Fibroblast of skin of left quadriceps (primary cell): ENCODE measurements at regions not wholly inside any gene's neighbourhood (a gene's known extent, or its start where the extent isn't known, plus 50 kb on each side); places are given as distances from the start of the nearest gene placed in this dataset.
"Not testable (repeated sequence)": the region's sequence is repeated elsewhere in the genome, so short reads cannot be mapped to it uniquely, and the experiment has no call there.

Source experiments
- DNase-seq, 2 experiments: peaks; one replicate each; pipeline ENCODE4 v3.0.0-alpha.2; 2013; ENCODE audit warnings: low read depth in 2 of 2

DNA sequence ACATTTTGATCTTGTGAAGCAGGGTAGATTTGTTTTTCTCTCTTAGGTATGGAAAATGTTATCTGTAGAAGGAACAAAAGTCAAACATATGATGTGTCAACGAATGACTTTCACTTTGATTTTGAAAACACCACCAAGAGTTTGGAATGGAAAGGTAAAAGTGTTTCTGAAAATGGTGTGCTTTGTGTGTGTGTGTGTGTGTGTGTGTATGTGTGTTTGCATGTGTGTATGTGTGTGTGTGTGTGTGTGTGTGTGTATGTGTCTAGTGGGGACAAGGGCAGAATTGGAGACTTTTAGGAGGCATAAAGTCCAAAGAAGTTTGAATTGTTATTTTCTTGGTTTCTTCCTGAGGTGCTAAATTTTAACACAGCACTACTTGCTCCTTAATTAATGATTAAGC, 115.4 kb upstream of the PRKCQ start:
- DNase-seq = no peak

DNA sequence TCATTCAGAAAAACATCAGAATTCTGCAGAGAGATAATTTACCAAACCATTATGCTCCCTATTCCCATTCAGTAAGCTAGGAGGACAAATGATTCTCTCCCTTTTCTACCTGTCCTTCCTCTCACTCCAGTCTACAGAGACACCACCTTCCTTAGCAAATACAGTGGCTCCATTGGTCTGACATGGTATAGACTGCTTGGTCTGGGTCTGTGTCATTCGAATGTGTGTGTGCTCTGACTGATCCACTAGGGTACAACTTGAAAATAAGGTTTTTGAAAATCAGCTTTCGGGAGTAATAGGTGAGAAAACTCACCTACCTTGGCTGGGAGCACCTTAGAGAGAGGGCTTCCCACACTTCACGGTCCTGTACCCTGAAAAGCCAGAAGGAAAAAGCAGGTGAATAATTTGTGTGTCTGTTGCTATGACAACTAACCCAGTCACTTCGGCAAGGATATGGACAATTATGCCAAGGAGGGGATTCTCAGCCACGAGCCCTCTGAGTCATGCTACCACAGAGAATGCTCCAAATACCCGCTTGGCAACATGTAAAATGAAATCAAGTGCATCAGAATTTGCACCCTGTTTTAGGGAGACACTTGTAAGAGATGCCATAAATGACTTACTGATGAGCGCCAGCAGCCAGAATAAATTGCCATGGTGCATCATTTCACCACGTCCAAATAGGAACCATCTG, 114.5 kb upstream of the PRKCQ start:
- no peak for DNase-seq

DNA sequence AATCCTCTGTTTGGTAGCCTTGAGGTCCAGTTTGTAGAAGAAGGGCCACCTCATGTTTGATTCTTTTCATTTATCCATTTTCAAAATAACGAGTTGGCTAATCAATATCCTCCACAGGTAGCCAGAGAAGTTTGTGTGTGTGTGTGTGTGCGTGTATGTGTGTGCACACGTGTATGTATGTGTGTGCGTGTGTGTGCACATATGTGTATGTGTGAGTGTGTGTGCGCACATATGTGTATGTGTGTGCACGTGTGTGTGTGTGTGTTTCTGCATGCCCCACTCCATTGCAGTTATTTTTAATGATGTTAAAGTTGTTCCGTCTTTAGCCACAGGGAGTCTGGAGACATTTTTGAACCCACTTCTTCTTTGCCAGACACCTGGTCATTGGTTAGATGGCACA, 112.8 kb upstream of the PRKCQ start:
- no peak for DNase-seq

DNA sequence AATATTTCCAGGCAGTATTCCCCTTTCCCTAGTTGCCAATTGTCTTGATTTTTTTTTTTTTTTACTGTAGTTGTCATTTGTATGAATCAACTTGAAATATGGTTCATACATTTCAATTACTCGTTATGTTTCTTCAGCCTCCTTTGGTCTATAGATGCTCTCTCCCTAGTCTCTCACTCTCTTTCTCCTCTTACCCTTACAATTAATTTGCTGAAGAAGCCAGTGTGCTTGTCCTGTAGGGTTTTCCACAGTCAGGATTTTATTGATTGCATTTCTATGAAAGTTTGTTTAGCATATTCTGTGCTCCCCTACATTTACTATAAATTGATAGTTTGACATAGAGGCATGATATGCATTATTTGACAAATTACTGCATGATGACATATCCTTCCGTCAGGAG, 112.0 kb upstream of the PRKCQ start:
- no peak for DNase-seq

DNA sequence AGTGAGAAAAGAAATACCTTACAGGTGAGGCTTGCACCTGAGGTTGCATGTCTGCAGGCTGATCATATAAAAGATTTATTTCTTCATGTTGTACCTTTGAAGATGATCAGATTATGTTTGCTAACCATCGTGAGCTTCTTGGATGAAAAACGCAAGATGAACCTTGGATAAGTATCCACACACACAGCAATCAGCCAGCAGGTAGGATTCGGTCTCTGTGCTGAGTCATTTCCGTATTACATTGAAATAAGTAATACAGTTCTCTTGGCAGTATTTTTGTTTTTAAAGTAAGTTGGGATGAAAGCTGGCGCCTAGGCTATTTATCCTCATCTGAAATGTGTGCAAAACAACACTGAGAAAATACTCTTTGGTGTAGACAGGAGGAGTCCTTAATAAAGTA, 109.0 kb upstream of the PRKCQ start:
- DNase-seq = no peak

DNA sequence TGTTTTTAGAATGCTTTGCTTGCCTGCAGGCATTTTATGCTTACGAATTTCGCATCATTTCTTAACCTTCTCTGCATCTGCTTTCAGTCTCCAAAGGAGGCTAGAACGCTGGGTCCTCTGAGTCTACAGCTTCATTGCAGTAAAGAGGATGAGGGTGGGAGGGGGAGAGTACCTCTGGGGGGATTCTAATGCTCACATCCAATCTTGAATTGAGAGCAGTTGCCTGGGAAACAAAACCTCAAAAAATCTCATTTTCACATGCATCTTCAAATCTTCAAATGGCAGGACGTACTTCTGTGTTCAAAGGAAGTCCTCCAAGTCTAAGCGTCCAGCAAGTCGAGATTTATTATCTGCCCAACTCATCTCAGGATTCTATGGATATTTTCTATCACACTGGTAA, 100.7 kb upstream of the PRKCQ start:
- no peak for DNase-seq

DNA sequence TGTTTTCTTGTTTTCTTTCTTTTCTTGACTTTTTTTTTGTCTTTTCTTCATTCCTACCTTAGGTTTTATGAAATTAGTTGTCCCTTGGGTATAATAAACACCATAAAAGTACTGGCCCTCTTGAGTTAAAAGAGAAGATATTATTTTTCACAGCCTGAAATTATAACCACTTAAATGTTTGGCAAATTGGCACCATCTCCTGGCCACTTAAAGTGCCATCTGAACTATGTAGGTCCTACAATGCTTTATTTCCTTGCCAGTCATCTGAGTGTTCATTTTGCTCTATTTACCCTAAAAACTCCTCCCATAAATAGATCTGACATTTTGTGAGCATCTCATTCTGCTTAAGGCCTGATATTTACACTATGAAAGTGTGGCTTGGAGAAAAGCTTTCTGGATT, 98.9 kb upstream of the PRKCQ start:
- DNase-seq = no peak

DNA sequence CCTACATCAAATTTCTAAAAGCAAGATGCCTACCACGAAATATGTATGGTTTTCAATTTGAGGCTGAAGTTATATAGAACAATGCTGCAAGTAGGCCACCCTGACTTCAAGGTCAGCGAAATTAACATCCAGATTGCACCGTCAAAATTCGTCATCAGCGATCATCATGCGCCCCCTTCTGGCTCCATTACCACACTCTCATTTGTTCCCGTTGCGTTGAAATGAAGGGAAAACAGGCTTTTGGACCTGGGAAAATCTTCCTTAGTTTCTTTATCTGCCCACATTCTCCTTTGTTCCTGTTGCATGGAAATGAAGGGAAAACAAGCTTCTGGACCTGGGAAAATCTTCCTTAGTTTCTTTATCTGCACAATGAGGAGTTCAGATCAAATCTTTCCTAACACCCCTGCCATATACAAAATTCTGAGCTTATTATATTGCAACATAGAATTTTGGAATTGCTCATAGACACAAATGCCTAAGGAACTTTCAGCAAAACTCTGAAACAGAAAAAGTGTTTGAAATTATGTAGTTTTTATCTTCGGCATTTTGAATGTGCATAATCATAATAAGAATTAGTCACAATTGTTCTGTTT, 98.2 kb upstream of the PRKCQ start:
- no peak for DNase-seq

DNA sequence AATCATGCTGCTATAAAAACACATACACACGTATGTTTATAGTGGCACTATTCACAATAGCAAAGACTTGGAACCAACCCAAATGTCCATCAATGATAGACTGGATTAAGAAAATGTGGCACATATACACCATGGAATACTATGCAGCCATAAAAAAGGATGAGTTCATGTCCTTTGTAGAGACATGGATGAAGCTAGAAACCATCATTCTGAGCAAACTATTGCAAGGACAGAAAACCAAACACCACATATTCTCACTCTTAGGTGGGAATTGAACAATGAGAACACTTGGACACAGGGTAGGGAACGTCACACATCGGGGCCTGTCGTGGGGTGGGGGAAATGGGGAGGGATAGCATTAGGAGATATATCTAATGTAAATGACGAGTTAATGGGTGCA, 97.1 kb upstream of the PRKCQ start:
- not testable (repeated sequence) for DNase-seq

DNA sequence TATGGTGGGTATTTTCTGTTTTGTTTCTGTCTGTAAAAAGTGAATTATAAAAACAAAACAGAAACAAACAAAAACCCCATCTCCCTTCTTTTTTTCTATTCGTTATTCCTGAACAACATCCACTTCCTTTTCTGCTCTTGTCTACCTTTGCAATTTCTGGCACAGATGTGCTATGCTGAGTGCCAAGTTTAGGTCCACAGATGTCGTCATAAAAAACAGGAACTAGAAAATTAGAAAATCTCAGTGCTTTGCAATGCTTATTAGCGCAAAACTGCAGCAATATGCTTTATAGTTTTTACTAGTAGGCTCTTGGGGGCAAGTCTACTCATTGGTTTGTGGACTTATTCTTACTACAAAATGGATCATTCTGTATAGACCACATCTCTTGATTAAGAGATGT, 94.2 kb upstream of the PRKCQ start:
- no peak for DNase-seq

DNA sequence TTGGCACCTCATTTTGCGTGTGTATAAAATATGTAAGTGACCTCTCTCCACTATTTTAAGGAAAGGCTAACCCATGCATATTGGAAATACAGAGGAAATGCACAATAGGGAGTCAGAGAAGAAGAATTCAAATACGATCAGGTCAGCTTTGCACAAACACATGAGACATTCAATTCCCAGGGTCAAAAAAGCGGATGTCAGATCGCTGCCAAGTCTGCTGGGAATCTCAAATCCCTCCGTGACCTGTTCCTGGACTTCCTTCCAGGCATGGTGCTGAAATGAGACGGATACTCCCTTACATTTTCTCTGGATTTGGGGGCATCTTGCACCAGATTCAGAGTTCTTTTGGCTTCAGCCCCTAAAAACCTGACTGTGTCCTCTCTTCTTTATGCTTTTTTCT, 91.9 kb upstream of the PRKCQ start:
- no peak for DNase-seq

DNA sequence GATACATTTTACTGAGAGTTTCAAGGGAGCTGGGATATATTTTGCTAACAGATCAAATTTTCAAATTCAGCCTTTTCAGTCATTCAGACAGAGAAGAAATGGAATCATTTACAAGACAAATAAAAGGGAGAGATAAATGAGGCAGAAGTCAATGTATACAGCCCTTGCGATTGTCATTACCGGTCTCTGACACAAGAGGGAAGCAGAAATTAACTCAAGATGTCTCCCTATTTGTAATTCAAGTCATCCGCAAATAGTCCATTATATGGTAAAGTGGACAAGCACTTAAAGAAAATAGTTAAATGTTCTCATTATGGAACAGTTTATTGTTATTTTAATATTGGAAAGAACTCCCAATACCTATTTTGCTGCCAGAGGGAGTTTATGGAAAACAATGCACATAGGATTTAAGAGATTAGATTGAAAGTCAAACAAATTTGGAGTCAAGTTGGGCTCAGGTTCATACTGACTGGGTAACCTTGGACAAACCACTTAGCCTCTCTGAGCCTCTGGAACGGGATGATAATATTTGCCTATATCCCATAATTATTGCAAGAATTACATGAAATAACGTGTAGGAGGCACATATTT, 89.3 kb upstream of the PRKCQ start:
- DNase-seq = peak; percentile 12 to 22

DNA sequence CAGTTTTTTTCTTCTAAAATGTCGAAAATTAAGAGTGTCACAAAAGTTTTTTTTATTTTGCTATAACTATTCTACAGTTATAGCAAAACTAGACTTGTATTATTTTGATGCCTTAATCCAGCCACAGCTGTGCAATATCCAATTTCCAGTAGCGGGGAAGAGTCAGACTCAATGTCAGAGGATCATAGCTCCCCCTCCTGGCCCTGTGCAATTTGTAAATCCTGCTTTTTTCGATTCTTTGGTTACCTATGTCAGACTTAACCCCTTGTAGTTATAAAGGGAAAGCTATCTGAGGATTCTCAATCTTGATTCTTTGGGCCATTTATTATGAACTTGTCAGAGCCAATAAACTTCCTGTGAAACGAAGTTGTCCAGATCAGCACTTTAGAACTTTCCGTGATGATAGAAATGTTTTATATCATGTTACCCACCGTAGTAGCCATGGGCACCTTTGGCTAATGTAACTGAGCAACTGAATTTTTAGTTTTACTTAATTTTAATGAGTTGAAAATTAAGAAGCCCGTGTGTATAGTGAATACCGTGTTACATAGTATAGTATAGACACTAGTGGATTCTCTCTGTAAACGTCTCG, 87.7 kb upstream of the PRKCQ start:
- DNase-seq = peak; percentile 0 to 3

DNA sequence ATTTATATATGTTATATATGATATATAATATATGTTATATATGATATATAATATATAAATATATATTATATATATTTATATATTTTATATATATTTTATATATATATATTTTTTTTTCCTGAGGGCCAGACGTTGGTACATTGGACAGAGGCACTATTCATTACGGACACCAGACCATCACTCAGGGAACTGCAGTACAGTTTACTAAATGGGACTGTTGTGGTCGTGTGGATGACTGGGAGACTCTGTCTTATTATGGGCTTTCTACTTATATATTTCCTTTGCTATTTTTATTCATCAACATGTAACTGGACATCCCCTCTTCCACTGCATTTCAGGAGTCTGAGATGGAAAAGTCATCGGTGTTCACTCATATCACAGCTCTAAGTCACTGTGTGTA, 87.1 kb upstream of the PRKCQ start:
- no peak for DNase-seq

DNA sequence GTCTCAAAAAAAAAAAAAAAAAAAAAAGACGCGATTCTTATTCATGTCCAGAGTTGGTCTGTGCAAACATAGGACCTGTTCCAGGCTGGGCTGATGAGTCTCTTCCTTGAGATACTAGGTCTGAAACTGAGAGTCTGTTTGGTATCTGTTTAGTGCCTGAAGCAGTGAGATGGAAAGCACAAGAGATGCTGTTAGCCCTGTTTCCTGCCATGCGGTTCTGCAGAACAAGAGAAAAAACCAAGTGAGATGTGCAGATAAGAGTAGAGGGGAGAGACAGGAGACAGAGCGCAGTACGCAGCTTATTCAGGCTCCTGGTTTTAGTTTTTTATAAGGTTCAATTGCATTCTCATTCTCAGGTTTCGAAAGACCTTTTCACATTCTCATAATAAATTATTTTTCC, 85.8 kb upstream of the PRKCQ start:
- DNase-seq = no peak

DNA sequence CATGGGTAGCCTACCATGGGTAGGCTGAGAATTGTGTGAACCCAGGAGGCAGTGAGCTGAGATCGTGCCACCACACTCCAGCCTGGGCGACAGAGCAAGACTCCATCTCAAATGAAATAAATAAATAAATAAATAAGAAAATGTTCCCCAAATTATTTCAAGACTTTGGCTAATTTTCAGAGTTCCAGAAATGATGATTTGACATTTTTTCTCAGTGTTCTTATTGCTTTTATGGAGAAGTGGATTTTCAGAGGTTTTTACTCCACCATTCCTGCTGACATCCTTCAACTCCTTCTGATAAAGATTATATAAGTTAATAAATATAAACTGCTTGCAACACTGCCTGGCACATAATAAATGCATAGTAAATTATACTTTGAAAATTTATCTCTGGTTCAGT, 80.4 kb upstream of the PRKCQ start:
- DNase-seq = no peak

DNA sequence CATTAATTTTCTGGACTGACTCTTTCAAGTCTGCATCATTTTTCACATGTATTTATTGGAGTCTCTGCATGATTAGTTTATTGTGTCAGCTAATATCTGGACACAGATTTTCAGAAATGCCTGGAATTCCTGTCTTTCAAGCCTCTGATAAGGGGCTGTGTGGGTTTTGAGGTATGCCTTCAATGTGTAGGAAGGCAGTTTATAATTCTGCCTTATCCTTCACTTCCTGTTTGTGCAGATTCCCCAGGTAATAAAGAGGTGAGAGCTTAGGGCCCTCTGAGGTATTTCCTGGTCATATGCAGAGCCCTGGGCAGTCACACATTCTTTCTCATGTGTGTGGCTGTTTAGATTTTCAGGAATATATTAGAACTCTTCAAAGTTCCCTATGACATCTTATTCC, 79.4 kb upstream of the PRKCQ start:
- no peak for DNase-seq

DNA sequence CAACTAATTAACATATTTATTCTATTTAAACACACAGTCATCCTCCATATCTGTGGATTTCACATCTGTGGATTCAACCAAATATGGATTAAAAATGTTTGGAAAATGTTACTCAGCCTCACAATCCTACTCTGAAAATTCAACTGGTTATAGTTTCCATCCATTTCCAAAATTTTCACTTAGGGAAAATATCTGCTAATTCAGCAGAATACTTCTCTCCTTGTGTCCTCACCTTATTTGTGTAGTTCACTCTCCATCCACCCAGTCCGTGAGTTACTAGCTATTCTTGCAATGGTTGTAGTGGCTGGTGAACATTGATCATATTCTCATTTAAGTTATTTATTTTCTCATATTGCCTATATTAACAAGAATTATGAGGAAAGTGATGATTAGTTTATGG, 77.6 kb upstream of the PRKCQ start:
- no peak for DNase-seq

DNA sequence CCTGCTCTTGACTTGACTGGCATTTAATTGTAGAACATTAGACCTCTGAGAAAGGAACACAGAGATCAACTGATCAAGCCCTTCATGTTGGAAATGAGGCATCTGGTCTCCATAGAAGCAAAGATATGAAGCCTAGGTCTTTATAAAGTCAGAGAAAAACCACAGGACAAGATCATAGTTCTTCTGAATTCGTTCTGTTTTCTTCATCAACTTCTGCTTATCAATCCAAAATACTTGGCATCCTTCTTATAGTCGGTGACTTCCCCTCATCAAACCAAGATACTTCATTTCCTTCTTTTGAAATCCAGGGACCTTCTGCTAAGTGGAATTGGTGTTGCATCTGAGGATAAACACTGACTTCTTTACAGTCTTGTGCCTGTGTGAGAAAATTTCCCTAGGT, 77.1 kb upstream of the PRKCQ start:
- DNase-seq = no peak

DNA sequence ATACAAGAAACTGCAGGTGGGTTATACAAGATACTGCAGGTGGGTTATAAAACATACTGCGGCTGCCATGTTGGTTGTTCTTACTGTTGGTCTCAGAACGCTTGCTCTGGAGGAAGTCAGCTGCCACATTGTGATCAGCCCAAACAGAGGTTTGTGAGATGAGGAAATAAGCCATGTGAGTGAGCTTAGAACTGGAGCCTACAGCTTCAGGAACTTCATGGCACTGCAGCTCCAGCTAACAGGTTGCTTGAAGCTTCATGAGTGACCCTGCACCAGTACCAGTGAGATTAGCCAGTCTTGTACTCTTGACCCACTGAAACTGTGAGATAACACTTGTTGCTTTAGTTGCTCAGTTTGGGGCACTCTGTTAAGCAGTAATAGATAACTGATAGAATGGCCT, 74.5 kb upstream of the PRKCQ start:
- DNase-seq = no peak

DNA sequence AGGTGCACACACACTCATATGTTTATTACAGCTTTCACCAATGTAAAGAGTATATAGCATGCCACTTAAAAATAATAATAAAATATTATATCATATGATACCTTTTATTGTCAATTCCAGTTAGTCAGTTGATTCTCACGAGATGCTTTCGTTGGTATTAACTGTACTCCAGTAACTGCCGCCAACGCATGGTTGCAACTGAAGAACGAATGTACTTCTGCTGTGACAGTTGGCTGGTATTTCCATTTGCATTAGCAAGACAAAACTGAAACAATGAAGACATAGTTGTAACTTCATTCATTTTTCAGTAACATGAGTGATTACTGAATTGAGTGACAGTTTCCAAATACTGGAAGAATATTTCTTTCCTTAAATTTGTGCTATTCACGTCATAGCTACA, 70.5 kb upstream of the PRKCQ start:
- DNase-seq = no peak

DNA sequence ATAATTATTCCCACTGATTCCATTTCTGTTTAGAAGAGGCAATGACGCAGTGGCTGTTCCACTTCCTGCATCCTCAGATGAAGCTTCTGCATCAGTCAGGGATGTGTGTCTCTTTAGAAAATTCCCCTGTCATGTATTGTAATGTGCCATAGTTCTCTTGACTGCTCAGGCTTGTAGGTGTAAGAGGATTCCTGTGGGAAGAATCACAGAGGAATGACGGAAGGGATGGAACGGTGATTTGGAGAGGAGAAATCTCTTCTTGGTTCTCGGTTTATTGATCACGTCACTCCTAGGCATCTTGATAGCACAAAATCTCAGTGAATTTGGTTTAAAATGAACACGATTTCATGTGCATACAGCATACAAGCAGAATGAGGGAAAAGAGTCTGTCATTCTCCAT, 69.8 kb upstream of the PRKCQ start:
- no peak for DNase-seq
